HepG2 (cell line): ENCODE measurements at regions not wholly inside any gene's neighbourhood (a gene's known extent, or its start where the extent isn't known, plus 50 kb on each side); places are given as distances from the start of the nearest gene placed in this dataset.

Experiments used
- ATAC-seq: fragments of 200-7000 bp; cut with Tn5 transposase; 3 replicates; pipeline ENCODE4 v1.9.1; 2020; ENCODE audit warnings: mild to moderate bottlenecking, moderate library complexity
- BruUV-seq: library from RNA; stranded (reverse); fragments of 400-500 nt; replicated peaks from 2 replicates; lab custom pipeline; 2021; lab: Mats Ljungman, UMichigan
- CTCF ChIA-PET: fragments of 300-600 bp; formaldehyde crosslinking; extraction: SDS; loops from one replicate; lab custom pipeline; 2021; ENCODE audit warnings: low total read pairs, inconsistent platforms, low intra/inter-chr PET ratio; lab: Yijun Ruan, JAX
- POLR2A ChIA-PET: fragments of 350-600 bp; sonication (Branson Sonifier 250); formaldehyde crosslinking; loops from one replicate; lab custom pipeline; 2020; ENCODE audit warnings: antibody characterized with exemption, inconsistent platforms; lab: Yijun Ruan, JAX
- DNase-seq: peaks from one replicate; pipeline ENCODE4 v3.0.0-alpha.2; 2015; ENCODE audit warnings: low spot score
- FAIRE-seq: peaks from 3 replicates; lab custom pipeline; 2011; peaks lifted over from hg19 to GRCh38; lab: Jason Lieb, UNC
- H2AFZ ChIP-seq: one replicate; pipeline ENCODE4 v1.6.1; 2011; ENCODE audit warnings: low read length, inconsistent platforms
- H3K27ac ChIP-seq: fragments of 300-600 bp; 3 replicates; pipeline ENCODE4 v1.8.0; 2011; ENCODE audit warnings: mixed run types, mild to moderate bottlenecking, mixed read lengths, low read length, inconsistent platforms; ENCODE audit not compliant: insufficient read depth; ENCODE audit errors: extremely low read length
- H3K27me3 ChIP-seq, 2 experiments: fragments of 200-600 bp in 1 of 2; 2 replicates in 1 of 2; 3 replicates in 1 of 2; pipeline versions ENCODE4 v1.6.0 to v1.8.0; 2011; ENCODE audit warnings: low read length in 2 of 2, mild to moderate bottlenecking in 2 of 2, moderate library complexity in 2 of 2, inconsistent platforms in 1 of 2; ENCODE audit not compliant: insufficient read depth in 2 of 2, control insufficient read depth in 1 of 2
- H3K36me3 ChIP-seq, 2 experiments: fragments of 200-600 bp in 1 of 2; replicated peaks in 1 of 2; 2 replicates in 1 of 2; 3 replicates in 1 of 2; pipeline versions ENCODE4 v1.5.1 to v1.8.0; 2011; ENCODE audit warnings: low read length in 2 of 2, inconsistent platforms in 1 of 2; ENCODE audit not compliant: insufficient read depth in 2 of 2, control insufficient read depth in 1 of 2
- H3K4me1 ChIP-seq: 2 replicates; pipeline ENCODE4 v1.5.1; 2012; ENCODE audit warnings: low read length, inconsistent platforms; ENCODE audit not compliant: insufficient read depth
- H3K4me2 ChIP-seq: 2 replicates; pipeline ENCODE4 v1.6.0; 2011; ENCODE audit warnings: low read depth, low read length, inconsistent platforms
- H3K4me3 ChIP-seq, 3 experiments: fragments of 200-600 bp in 1 of 3; sonication (generic), shearing (Covaris generic) in 1 of 3; replicated peaks in 1 of 3; 2 replicates each; pipeline ENCODE4 v1.5.1; 2011 to 2016; ENCODE audit warnings: low read length in 3 of 3, inconsistent platforms in 2 of 3, low read depth in 2 of 3, mild to moderate bottlenecking in 2 of 3, control low read depth in 1 of 3, mixed read lengths in 1 of 3; ENCODE audit not compliant: insufficient read depth in 1 of 3
- H3K79me2 ChIP-seq: one replicate; pipeline ENCODE4 v1.6.1; 2011; ENCODE audit warnings: low read length, inconsistent platforms; ENCODE audit not compliant: insufficient read depth
- H3K9ac ChIP-seq: 2 replicates; pipeline ENCODE4 v1.6.0; 2011; ENCODE audit warnings: mild to moderate bottlenecking, low read depth, low read length, inconsistent platforms; ENCODE audit not compliant: insufficient read depth
- H3K9me3 ChIP-seq: 2 replicates; pipeline ENCODE4 v1.5.1; 2012; ENCODE audit warnings: mild to moderate bottlenecking, low read length
- H4K20me1 ChIP-seq: 2 replicates; pipeline ENCODE4 v1.6.0; 2011; ENCODE audit warnings: inconsistent platforms, mild to moderate bottlenecking, low read length, moderate library complexity; ENCODE audit not compliant: insufficient read depth
- ATF4 ChIP-seq, 2 experiments: fragments of 450-650 bp in 1 of 2; sonication (generic) in 1 of 2; formaldehyde crosslinking; IDR thresholded peaks; 2 replicates each; pipeline versions ENCODE4 v1.5.0 to v1.8.0; 2020 to 2022; ENCODE audit warnings: mild to moderate bottlenecking in 1 of 2, missing genetic modification reagents in 1 of 2
- FIP1L1 ChIP-seq: fragments of 200-400 bp; formaldehyde crosslinking; IDR thresholded peaks from 2 replicates; pipeline ENCODE4 v1.6.1; 2018; ENCODE audit warnings: low read depth, mild to moderate bottlenecking, low read length, moderate library complexity, borderline replicate concordance; ENCODE audit not compliant: insufficient read depth
- HMGA1 ChIP-seq: sonication (generic); formaldehyde crosslinking; conservative IDR thresholded peaks from 2 replicates; pipeline ENCODE4 v1.4.0; 2020; ENCODE audit warnings: missing genetic modification reagents
- HMGXB4 ChIP-seq, 2 experiments: sonication (generic) in 1 of 2; formaldehyde crosslinking in 1 of 2; IDR thresholded peaks; 2 replicates each; pipeline versions ENCODE4 v1.4.0 to v1.6.1; 2018 to 2020; ENCODE audit warnings: missing genetic modification reagents in 2 of 2, borderline replicate concordance in 1 of 2, low read depth in 1 of 2, mild to moderate bottlenecking in 1 of 2, missing biosample characterization in 1 of 2
- KMT2B ChIP-seq: IDR thresholded peaks from 2 replicates; pipeline ENCODE4 v1.6.1; 2016; ENCODE audit warnings: missing genetic modification reagents, missing compliant biosample characterization
- NFKBIZ ChIP-seq: IDR thresholded peaks from 2 replicates; pipeline ENCODE4 v1.6.1; 2018; ENCODE audit warnings: missing genetic modification reagents, missing compliant biosample characterization
- XBP1 ChIP-seq: sonication (generic); formaldehyde crosslinking; IDR thresholded peaks from 2 replicates; pipeline ENCODE4 v1.5.0; 2020; ENCODE audit warnings: missing genetic modification reagents
- ZBTB34 ChIP-seq: sonication (generic); formaldehyde crosslinking; IDR thresholded peaks from 2 replicates; pipeline ENCODE4 v1.8.0; 2022; ENCODE audit warnings: mild to moderate bottlenecking, missing genetic modification reagents
- ZNF768 ChIP-seq: sonication (generic); formaldehyde crosslinking; IDR thresholded peaks from 2 replicates; pipeline ENCODE4 v1.4.0; 2020; ENCODE audit warnings: missing genetic modification reagents
- WGBS: methylation state at CpG from one replicate; pipeline ENCODE4 v1.1.6; 2017; ENCODE audit warnings: low lambda C conversion rate; 5-methylcytosine and 5-hydroxymethylcytosine counted together
- in situ Hi-C: cut with HindIII; loops from 2 replicates; pipeline ENCODE4 v1.10.0; 2017; ENCODE audit warnings: low pct_unique_long_range_greater_than_20kb; ENCODE audit not compliant: extremely low pct_ligation_motif_present
- intact Hi-C: fragments of 100-400 bp; cut with micrococcal nuclease; formaldehyde crosslinking; loops from one replicate; pipeline ENCODE4 v1.10.0; 2022; ENCODE audit not compliant: unreplicated experiment

GRCh38 chrX:42696536-42697124 is 81.3 kb downstream of the PPP1R2C start:
- Histone ChIP-seq H3K79me2 (no peaks in the 10 kb centered on the region), H3K27ac (no peak overlapping the region), H3K9me3 (no peaks in the 10 kb centered on the region), H3K4me3 (no peak overlapping the region), H2AFZ (no peak overlapping the region), H3K4me2 (no peak overlapping the region), H3K9ac (no peak overlapping the region), H3K4me1 (no peaks in the 10 kb centered on the region), H3K36me3 (no peaks in the 10 kb centered on the region), H3K27me3 (no peaks in the 10 kb centered on the region), H4K20me1 (no peaks in the 10 kb centered on the region)
- in situ Hi-C loops: loop anchor here (25.0 kb wide), 1 partner anchor 909 kb away; no protein-coding TSS in a partner anchor
- BruUV-seq: no TSS peak
- no peak for TF ChIP-seq XBP1 (CRISPR knock-in tag)
- TF ChIP-seq NFKBIZ: no peak
- TF ChIP-seq ZNF768: no peak
- no peak for TF ChIP-seq ATF4 (CRISPR knock-in tag; IDR thresholded peaks at IDR 0.05)
- no peak for TF ChIP-seq HMGA1
- no peak for TF ChIP-seq ZBTB34
- no peak for TF ChIP-seq KMT2B (CRISPR knock-in tag)
- TF ChIP-seq FIP1L1: no peak
- TF ChIP-seq HMGXB4 (CRISPR knock-in tag; IDR thresholded peaks at IDR 0.05; ENCODE audit: borderline replicate concordance in 1 of 2, low read depth in 1 of 2): no peak
- FAIRE-seq: no peak
- POLR2A ChIA-PET: no interaction called here
- DNase-seq: no peak
- no peak for ATAC-seq
- WGBS: 3% methylated on average over 3 of the region's 3 CpGs
- CTCF ChIA-PET: no interaction called here
- intact Hi-C loops: no loop called here
